ENCODE measurements at regions not wholly inside any gene's neighbourhood (a gene's known extent, or its start where the extent isn't known, plus 50 kb on each side); places are given as distances from the start of the nearest gene placed in this dataset.
"Not testable (repeated sequence)": the region's sequence is repeated elsewhere in the genome, so short reads cannot be mapped to it uniquely, and the experiment has no call there.

GRCh38 chr17:22321001-22321400 is 628.7 kb downstream of the KCNJ18 start:
- WGBS, 3 donors, result 56 to 75% (median 58%) methylated on average over 4 of the region's 4 CpGs
- H3K27me3 ChIP-seq (ENCODE audit: control insufficient read depth in 3 of 3, insufficient read depth in 3 of 3, low read length in 3 of 3); H3K4me3 ChIP-seq (ENCODE audit: low read depth in 1 of 3, low read length in 3 of 3); H3K36me3 ChIP-seq (ENCODE audit: control insufficient read depth in 3 of 3, insufficient read depth in 2 of 3, low read depth in 1 of 3, low read length in 3 of 3); H3K27ac ChIP-seq (ENCODE audit: low read depth in 1 of 3, low read length in 2 of 3); FAIRE-seq; H3K4me1 ChIP-seq (ENCODE audit: control insufficient read depth in 3 of 3, insufficient read depth in 2 of 3, low read depth in 1 of 3, low read length in 2 of 3); DNase-seq: not testable (repeated sequence)
- H3K9me3 ChIP-seq (ENCODE audit: control insufficient read depth in 2 of 2, insufficient read depth in 1 of 2, low read depth in 1 of 2, low read length in 1 of 2), result peaks cover 1 to 10% of the 10 kb centered on the region in 2 donors

GRCh38 chr17:22322893-22323550 is 630.7 kb downstream of the KCNJ18 start:
- not testable (repeated sequence) for H3K4me1 ChIP-seq (ENCODE audit: control insufficient read depth in 3 of 3, insufficient read depth in 2 of 3, low read depth in 1 of 3, low read length in 2 of 3); H3K27ac ChIP-seq (ENCODE audit: low read depth in 1 of 3, low read length in 2 of 3); FAIRE-seq; DNase-seq; H3K36me3 ChIP-seq (ENCODE audit: control insufficient read depth in 3 of 3, insufficient read depth in 2 of 3, low read depth in 1 of 3, low read length in 3 of 3); H3K9me3 ChIP-seq (ENCODE audit: control insufficient read depth in 2 of 2, insufficient read depth in 1 of 2, low read depth in 1 of 2, low read length in 1 of 2); H3K4me3 ChIP-seq (ENCODE audit: low read depth in 1 of 3, low read length in 3 of 3); H3K27me3 ChIP-seq (ENCODE audit: control insufficient read depth in 3 of 3, insufficient read depth in 3 of 3, low read length in 3 of 3)
- WGBS, 3 donors, result 73 to 76% (median 75%) methylated on average over 11 of the region's 11 CpGs

- no peaks in the 10 kb centered on the region for H3K27me3 ChIP-seq (ENCODE audit: control insufficient read depth in 3 of 3, insufficient read depth in 3 of 3, low read length in 3 of 3)
- DNase-seq (no peak), FAIRE-seq (no peak)
- H3K27ac ChIP-seq (ENCODE audit: low read depth in 1 of 3, low read length in 2 of 3), result no peak overlapping the region
- no peak overlapping the region for H3K4me3 ChIP-seq (ENCODE audit: low read depth in 1 of 3, low read length in 3 of 3)
- no peaks in the 10 kb centered on the region for H3K4me1 ChIP-seq (ENCODE audit: control insufficient read depth in 3 of 3, insufficient read depth in 2 of 3, low read depth in 1 of 3, low read length in 2 of 3)
- no peaks in the 10 kb centered on the region for H3K9me3 ChIP-seq (ENCODE audit: control insufficient read depth in 2 of 2, insufficient read depth in 1 of 2, low read depth in 1 of 2, low read length in 1 of 2)
- WGBS, 3 donors, result 53 to 55% (median 54%) methylated on average over 7 of the region's 7 CpGs
- H3K36me3 ChIP-seq (ENCODE audit: control insufficient read depth in 3 of 3, insufficient read depth in 2 of 3, low read depth in 1 of 3, low read length in 3 of 3), result no peaks in the 10 kb centered on the region
Measured at GRCh38 chr17:22337467-22337866, 645.1 kb downstream of the KCNJ18 start.

GRCh38 chr17:22356603-22357002 is 664.3 kb downstream of the KCNJ18 start:
- not testable (repeated sequence) for DNase-seq; H3K27me3 ChIP-seq (ENCODE audit: control insufficient read depth in 3 of 3, insufficient read depth in 3 of 3, low read length in 3 of 3); FAIRE-seq; H3K9me3 ChIP-seq (ENCODE audit: control insufficient read depth in 2 of 2, insufficient read depth in 1 of 2, low read depth in 1 of 2, low read length in 1 of 2); H3K4me3 ChIP-seq (ENCODE audit: low read depth in 1 of 3, low read length in 3 of 3); H3K27ac ChIP-seq (ENCODE audit: low read depth in 1 of 3, low read length in 2 of 3); H3K36me3 ChIP-seq (ENCODE audit: control insufficient read depth in 3 of 3, insufficient read depth in 2 of 3, low read depth in 1 of 3, low read length in 3 of 3); H3K4me1 ChIP-seq (ENCODE audit: control insufficient read depth in 3 of 3, insufficient read depth in 2 of 3, low read depth in 1 of 3, low read length in 2 of 3)
- WGBS, 3 donors, result 54 to 75% (median 69%) methylated on average over 2 of the region's 2 CpGs

GRCh38 chr17:22370988-22371387 is 678.7 kb downstream of the KCNJ18 start:
- not testable (repeated sequence) for FAIRE-seq
- WGBS, 3 donors, result 21 to 35% (median 31%) methylated on average over 3 of the region's 3 CpGs

GRCh38 chr17:22373911-22374310 is 681.6 kb downstream of the KCNJ18 start:
- no peaks in the 10 kb centered on the region for H3K36me3 ChIP-seq (ENCODE audit: control insufficient read depth in 3 of 3, insufficient read depth in 2 of 3, low read depth in 1 of 3, low read length in 3 of 3)
- H3K27ac ChIP-seq (ENCODE audit: low read depth in 1 of 3, low read length in 2 of 3), result no peak overlapping the region
- DNase-seq, result no peak
- no peaks in the 10 kb centered on the region for H3K4me1 ChIP-seq (ENCODE audit: control insufficient read depth in 3 of 3, insufficient read depth in 2 of 3, low read depth in 1 of 3, low read length in 2 of 3)
- H3K9me3 ChIP-seq (ENCODE audit: control insufficient read depth in 2 of 2, insufficient read depth in 1 of 2, low read depth in 1 of 2, low read length in 1 of 2), result peaks cover 1 to 11% of the 10 kb centered on the region in 2 donors
- H3K27me3 ChIP-seq (ENCODE audit: control insufficient read depth in 3 of 3, insufficient read depth in 3 of 3, low read length in 3 of 3), result no peaks in the 10 kb centered on the region
- no peak for FAIRE-seq
- WGBS, 3 donors, result 52 to 55% (median 53%) methylated on average over 6 of the region's 6 CpGs
- H3K4me3 ChIP-seq (ENCODE audit: low read depth in 1 of 3, low read length in 3 of 3), result no peak overlapping the region

More at GRCh38 chr17:22370988-22371387, 678.7 kb downstream of the KCNJ18 start:
- H3K9me3 ChIP-seq (ENCODE audit: control insufficient read depth in 2 of 2, insufficient read depth in 1 of 2, low read depth in 1 of 2, low read length in 1 of 2), result peaks cover 1 to 11% of the 10 kb centered on the region in 2 donors
- not testable (repeated sequence) for H3K4me1 ChIP-seq (ENCODE audit: control insufficient read depth in 3 of 3, insufficient read depth in 2 of 3, low read depth in 1 of 3, low read length in 2 of 3); DNase-seq; H3K27ac ChIP-seq (ENCODE audit: low read depth in 1 of 3, low read length in 2 of 3); H3K36me3 ChIP-seq (ENCODE audit: control insufficient read depth in 3 of 3, insufficient read depth in 2 of 3, low read depth in 1 of 3, low read length in 3 of 3); H3K27me3 ChIP-seq (ENCODE audit: control insufficient read depth in 3 of 3, insufficient read depth in 3 of 3, low read length in 3 of 3); H3K4me3 ChIP-seq (ENCODE audit: low read depth in 1 of 3, low read length in 3 of 3)

- Histone ChIP-seq H3K27me3 (ENCODE audit: control insufficient read depth in 3 of 3, insufficient read depth in 3 of 3, low read length in 3 of 3) (no peaks in the 10 kb centered on the region), H3K4me3 (ENCODE audit: low read depth in 1 of 3, low read length in 3 of 3) (no peak overlapping the region), H3K27ac (ENCODE audit: low read depth in 1 of 3, low read length in 2 of 3) (no peak overlapping the region), H3K9me3 (ENCODE audit: control insufficient read depth in 2 of 2, insufficient read depth in 1 of 2, low read depth in 1 of 2, low read length in 1 of 2) (peaks cover 1 to 11% of the 10 kb centered on the region in 2 donors), H3K36me3 (ENCODE audit: control insufficient read depth in 3 of 3, insufficient read depth in 2 of 3, low read depth in 1 of 3, low read length in 3 of 3) (no peaks in the 10 kb centered on the region), H3K4me1 (ENCODE audit: control insufficient read depth in 3 of 3, insufficient read depth in 2 of 3, low read depth in 1 of 3, low read length in 2 of 3) (no peaks in the 10 kb centered on the region)
- FAIRE-seq, result no peak
- WGBS, 3 donors, result 75 to 80% (median 76%) methylated on average over 18 of the region's 18 CpGs
- DNase-seq, result no peak
Measured at GRCh38 chr17:22374741-22375140, 682.4 kb downstream of the KCNJ18 start.

- FAIRE-seq; H3K27ac ChIP-seq (ENCODE audit: low read depth in 1 of 3, low read length in 2 of 3): not testable (repeated sequence)
Measured at GRCh38 chr17:22376747-22377146, 684.4 kb downstream of the KCNJ18 start.

GRCh38 chr17:22378748-22379147 is 686.4 kb downstream of the KCNJ18 start:
- DNase-seq; FAIRE-seq; H3K9me3 ChIP-seq (ENCODE audit: control insufficient read depth in 2 of 2, insufficient read depth in 1 of 2, low read depth in 1 of 2, low read length in 1 of 2); H3K4me1 ChIP-seq (ENCODE audit: control insufficient read depth in 3 of 3, insufficient read depth in 2 of 3, low read depth in 1 of 3, low read length in 2 of 3); H3K36me3 ChIP-seq (ENCODE audit: control insufficient read depth in 3 of 3, insufficient read depth in 2 of 3, low read depth in 1 of 3, low read length in 3 of 3); H3K4me3 ChIP-seq (ENCODE audit: low read depth in 1 of 3, low read length in 3 of 3); H3K27ac ChIP-seq (ENCODE audit: low read depth in 1 of 3, low read length in 2 of 3); H3K27me3 ChIP-seq (ENCODE audit: control insufficient read depth in 3 of 3, insufficient read depth in 3 of 3, low read length in 3 of 3): not testable (repeated sequence)
- 94% methylated on average over 3 of the region's 19 CpGs; no CpG with 5 or more reads in 2 of the 3 donors for WGBS, 3 donors

More at GRCh38 chr17:22376747-22377146, 684.4 kb downstream of the KCNJ18 start:
- H3K36me3 ChIP-seq (ENCODE audit: control insufficient read depth in 3 of 3, insufficient read depth in 2 of 3, low read depth in 1 of 3, low read length in 3 of 3); H3K27me3 ChIP-seq (ENCODE audit: control insufficient read depth in 3 of 3, insufficient read depth in 3 of 3, low read length in 3 of 3); DNase-seq; H3K4me3 ChIP-seq (ENCODE audit: low read depth in 1 of 3, low read length in 3 of 3); H3K9me3 ChIP-seq (ENCODE audit: control insufficient read depth in 2 of 2, insufficient read depth in 1 of 2, low read depth in 1 of 2, low read length in 1 of 2); H3K4me1 ChIP-seq (ENCODE audit: control insufficient read depth in 3 of 3, insufficient read depth in 2 of 3, low read depth in 1 of 3, low read length in 2 of 3): not testable (repeated sequence)
- WGBS, 3 donors, result 87 to 89% (median 88%) methylated on average over 11 to 22 of the region's 41 CpGs
